Epithelial cell of esophagus (primary cell): ENCODE measurements at regions not wholly inside any gene's neighbourhood (a gene's known extent, or its start where the extent isn't known, plus 50 kb on each side); places are given as distances from the start of the nearest gene placed in this dataset.
"Not testable (repeated sequence)": the region's sequence is repeated elsewhere in the genome, so short reads cannot be mapped to it uniquely, and the experiment has no call there.

ENCODE experiments used
- DNase-seq: peaks from one replicate; pipeline ENCODE4 v3.0.0; 2010; ENCODE audit warnings: low read depth
- H3K4me3 ChIP-seq: 2 replicates; pipeline ENCODE4 v1.5.1; 2011; ENCODE audit warnings: mild to moderate bottlenecking, low read length, control low read depth
- CTCF ChIP-seq: IDR thresholded peaks from 2 replicates; pipeline ENCODE4 v1.5.1; 2011; ENCODE audit warnings: low read depth, mild to moderate bottlenecking, low read length, control low read depth, inconsistent platforms; ENCODE audit not compliant: insufficient read depth; ENCODE audit errors: missing control alignments

- H3K4me3 ChIP-seq = no peak overlapping the region
- peak; percentile 58 for DNase-seq
- TF ChIP-seq CTCF = no peak
Observed at GRCh38 chr16:27646806-27647205, 96.9 kb downstream of the KATNIP start.

- TF ChIP-seq CTCF = no peak
- no peak overlapping the region for H3K4me3 ChIP-seq
Observed at GRCh38 chr16:27649021-27649420, 99.1 kb downstream of the KATNIP start.

GRCh38 chr16:27650073-27650701 lies 100.2 kb downstream of the KATNIP start:
- H3K4me3 ChIP-seq = no peak overlapping the region
- TF ChIP-seq CTCF = no peak
- peak; percentile 71 for DNase-seq

More at GRCh38 chr16:27649021-27649420, 99.1 kb downstream of the KATNIP start:
- DNase-seq = no peak

- H3K4me3 ChIP-seq = no peak overlapping the region
- no peak for DNase-seq
- no peak for TF ChIP-seq CTCF
Observed at GRCh38 chr16:27651301-27651700, 101.4 kb downstream of the KATNIP start.

- no peak overlapping the region for H3K4me3 ChIP-seq
- DNase-seq = no peak
- TF ChIP-seq CTCF = no peak
Observed at GRCh38 chr16:27657811-27658210, 107.9 kb downstream of the KATNIP start.

- no peak for TF ChIP-seq CTCF
- H3K4me3 ChIP-seq = no peak overlapping the region
- no peak for DNase-seq
Observed at GRCh38 chr16:27660507-27660906, 110.6 kb downstream of the KATNIP start.

GRCh38 chr16:27663235-27663634 lies 113.3 kb downstream of the KATNIP start:
- DNase-seq, H3K4me3 ChIP-seq: not testable (repeated sequence)

GRCh38 chr16:27665881-27666280 lies 115.9 kb downstream of the KATNIP start:
- no peak for TF ChIP-seq CTCF
- no peak for DNase-seq
- H3K4me3 ChIP-seq = no peak overlapping the region
